ENCODE measurements at regions not wholly inside any gene's neighbourhood (a gene's known extent, or its start where the extent isn't known, plus 50 kb on each side); places are given as distances from the start of the nearest gene placed in this dataset.

DNA sequence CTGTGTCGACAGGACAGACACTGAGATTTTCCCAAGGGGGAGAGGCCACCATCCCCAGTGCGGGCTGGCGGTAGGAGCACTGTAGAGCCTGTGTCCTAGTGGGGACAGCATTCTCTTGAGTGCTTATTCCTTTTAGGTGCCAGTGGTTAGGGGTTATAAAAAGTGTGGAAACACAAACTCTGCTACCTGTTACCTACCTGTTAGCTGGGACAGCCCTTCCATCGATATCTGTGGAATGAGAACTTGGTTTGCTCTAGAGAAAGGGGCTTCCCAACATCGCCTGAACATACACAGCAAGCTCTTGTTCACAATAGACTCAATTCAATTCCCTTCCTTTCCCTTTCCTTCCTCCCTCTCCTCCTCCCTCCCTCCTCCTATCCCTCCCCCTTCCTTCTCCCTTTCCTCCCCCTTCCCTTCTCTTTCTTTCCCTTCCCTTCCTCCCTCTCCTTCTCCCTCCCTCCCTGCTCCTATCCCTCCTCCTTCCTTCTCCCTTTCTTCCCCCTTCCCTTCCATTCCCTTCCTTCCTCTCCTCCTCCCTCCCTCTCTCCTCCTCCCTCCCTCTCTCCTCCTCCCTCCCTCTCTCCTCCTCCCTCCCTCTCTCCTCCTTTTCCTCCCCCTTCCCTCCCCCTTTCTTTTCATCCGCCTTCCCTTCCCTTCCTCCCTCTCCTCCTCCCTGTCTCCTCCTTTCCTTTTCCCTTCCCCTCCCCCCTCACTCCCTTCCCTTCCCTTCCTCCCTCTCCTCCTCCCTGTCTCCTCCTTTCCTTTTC is 188.5 kb downstream of the URI1 start:
- no peak for DNase-seq

GRCh38 chr19:30131246-30131645 is 189.2 kb downstream of the URI1 start:
- DNase-seq, result no peak

DNA sequence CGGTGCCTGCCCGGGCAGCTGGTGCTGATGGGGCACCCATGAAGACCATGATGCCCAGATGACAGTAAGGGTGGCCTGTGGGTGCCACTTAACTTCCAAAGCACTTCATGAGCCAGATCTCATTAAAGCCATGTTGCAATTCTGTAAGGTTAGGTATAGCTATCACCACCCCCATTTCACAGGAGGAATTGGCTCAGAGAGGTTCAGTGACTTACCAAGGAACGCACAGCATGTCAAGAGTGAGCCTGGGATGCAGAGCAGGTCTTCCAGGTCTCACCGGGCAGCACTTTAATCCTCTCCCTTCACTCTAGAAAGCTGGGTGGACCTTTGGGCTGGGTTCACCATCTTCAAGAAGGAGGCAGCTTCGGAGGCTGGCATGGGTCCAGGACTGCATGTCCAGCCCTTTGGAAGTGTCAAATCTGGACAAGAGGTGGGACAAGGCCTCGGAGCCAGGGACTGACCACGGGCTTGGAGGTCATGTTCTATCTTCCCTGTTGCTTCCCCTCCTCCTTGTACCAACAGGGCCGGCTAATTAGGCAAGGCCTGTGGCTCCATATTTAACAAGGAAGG is 189.8 kb downstream of the URI1 start:
- DNase-seq, result no peak

GRCh38 chr19:30132343-30133075 is 190.5 kb downstream of the URI1 start:
- no peak for DNase-seq

GRCh38 chr19:30133803-30134202 is 191.8 kb downstream of the URI1 start:
- no peak for DNase-seq

DNA sequence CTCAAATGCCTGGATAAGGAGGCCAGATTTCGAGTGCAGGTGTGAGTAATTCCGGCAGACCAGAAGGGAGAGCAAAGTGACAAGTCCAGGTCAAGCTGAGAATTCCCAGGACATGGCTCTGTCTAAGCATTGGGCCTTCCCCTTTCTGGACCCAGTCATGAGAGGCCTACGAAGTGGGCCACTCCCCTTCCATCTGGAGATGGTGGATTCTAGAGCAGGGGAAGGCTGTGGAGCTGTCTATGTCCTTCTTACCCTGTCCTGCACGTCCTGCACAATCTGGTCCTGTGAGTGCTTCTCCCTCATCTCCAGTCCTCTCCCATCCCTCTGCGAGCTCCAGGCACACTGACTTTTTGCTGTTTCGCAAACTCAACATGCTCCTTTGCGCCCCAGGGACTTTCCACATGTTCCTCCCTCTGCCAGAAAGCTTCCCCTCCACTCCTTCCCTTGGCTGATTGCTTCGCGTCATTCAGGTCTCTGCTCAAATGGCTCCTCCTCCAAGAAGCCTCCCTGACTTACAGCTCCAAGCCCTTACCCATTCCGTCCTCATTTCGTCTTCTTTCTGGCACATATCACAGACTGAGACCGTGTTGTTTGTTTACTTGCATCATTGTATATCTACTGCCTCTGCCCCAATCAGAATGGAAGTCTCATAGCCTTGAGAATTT is 193.2 kb downstream of the URI1 start:
- no peak for DNase-seq

DNA sequence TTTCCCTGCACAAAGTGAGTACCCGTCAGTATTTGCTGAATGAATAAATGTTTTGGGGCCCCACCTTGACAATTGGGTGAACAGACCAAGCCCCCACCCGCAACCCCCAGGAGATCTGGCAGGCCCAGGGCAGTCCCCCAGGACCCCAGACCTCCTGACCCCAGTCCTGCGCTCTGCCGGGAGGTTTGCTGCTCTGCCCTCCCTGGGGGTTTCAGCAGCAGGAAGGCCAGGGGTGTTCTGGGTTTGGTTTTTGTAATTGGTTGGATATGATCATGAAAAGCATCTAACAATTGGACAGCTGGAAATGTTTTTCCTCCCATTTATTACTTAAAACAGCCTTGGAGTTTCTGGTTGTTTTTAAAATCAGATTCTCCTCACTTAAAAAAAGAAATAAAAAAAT is 193.8 kb downstream of the URI1 start:
- DNase-seq, result no peak

- no peak for DNase-seq
These were observed 194.7 kb downstream of the URI1 start for GRCh38 chr19:30136611-30137195.

GRCh38 chr19:30137747-30138146 is 195.7 kb downstream of the URI1 start:
- no peak for DNase-seq

DNA sequence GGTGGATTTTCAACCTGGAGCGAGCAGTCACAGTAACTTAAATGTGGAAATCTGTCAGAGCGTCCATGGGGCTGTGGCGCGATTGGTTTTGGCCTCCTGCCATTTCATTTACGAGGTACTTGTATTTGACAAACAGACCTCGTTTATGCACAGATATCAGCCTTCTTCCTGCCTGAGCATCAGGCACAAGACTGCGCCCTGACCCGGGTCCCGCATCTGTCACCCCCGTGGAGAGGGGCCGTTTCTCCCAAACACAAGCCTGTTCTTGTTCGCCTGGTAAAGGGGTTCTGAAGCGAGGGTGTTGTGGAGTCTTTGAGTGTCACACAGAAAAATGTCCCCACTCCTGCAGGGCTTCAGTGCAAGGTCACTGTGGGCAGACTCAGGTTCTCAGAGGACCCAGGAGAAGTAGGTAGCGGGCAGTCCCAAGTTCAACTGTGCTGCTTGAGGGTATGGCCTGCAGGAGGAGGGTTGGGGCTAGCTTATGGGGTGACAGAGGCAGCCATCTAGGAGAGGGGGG is 202.3 kb downstream of the URI1 start:
- DNase-seq, result no peak

GRCh38 chr19:30144802-30145201 is 202.8 kb downstream of the URI1 start:
- no peak for DNase-seq

GRCh38 chr19:30145467-30145866 is 203.4 kb downstream of the URI1 start:
- DNase-seq, result no peak

GRCh38 chr19:30146346-30146745 is 204.3 kb downstream of the URI1 start:
- no peak for DNase-seq

GRCh38 chr19:30148039-30148790 is 206.2 kb downstream of the URI1 start:
- DNase-seq, result no peak

- no peak for DNase-seq
These were observed 206.8 kb downstream of the URI1 start for GRCh38 chr19:30148803-30149202.

GRCh38 chr19:30149300-30149699 is 207.3 kb downstream of the URI1 start:
- DNase-seq, result no peak

- no peak for DNase-seq
These were observed 208.6 kb downstream of the URI1 start for GRCh38 chr19:30150626-30151025.

- DNase-seq, result no peak
These were observed 209.0 kb downstream of the URI1 start for GRCh38 chr19:30151081-30151480.

DNA sequence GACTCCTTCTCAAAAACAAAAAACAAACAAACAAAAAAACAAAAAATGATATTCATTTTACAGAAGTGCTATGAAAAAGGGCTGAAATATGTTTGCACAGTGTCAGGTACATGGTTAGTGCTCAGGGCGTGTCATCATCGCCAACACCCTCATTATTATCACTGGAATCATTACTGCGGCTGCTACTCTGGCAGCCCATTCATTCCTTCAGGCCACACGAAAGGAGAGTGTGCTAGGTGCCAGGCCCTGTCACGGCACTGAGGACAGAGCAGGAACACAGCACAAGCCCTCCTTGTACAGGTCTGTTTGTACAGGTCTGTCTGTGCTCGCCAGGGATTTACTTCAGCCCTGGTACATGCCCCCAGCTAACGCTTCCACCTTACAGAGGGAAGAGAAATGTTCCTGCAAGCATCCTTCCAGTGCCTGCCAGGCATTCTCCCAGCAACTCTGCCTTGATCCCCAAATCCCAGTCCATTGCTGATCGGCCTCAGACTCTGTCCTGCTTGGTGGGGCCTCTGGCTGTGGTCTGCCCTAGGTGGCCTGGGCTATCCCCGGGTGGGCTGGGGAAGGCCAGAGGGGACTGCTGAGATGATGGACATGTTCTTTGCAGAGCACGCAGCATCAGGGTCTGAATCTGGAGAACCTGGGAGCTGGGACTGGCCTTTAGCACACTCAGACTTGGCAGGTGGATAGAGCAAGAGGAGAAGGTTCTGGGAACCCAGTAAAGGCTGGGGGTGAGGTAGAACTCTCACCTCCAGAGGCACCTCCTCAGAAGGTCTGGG is 210.7 kb downstream of the URI1 start:
- DNase-seq, result no peak

DNA sequence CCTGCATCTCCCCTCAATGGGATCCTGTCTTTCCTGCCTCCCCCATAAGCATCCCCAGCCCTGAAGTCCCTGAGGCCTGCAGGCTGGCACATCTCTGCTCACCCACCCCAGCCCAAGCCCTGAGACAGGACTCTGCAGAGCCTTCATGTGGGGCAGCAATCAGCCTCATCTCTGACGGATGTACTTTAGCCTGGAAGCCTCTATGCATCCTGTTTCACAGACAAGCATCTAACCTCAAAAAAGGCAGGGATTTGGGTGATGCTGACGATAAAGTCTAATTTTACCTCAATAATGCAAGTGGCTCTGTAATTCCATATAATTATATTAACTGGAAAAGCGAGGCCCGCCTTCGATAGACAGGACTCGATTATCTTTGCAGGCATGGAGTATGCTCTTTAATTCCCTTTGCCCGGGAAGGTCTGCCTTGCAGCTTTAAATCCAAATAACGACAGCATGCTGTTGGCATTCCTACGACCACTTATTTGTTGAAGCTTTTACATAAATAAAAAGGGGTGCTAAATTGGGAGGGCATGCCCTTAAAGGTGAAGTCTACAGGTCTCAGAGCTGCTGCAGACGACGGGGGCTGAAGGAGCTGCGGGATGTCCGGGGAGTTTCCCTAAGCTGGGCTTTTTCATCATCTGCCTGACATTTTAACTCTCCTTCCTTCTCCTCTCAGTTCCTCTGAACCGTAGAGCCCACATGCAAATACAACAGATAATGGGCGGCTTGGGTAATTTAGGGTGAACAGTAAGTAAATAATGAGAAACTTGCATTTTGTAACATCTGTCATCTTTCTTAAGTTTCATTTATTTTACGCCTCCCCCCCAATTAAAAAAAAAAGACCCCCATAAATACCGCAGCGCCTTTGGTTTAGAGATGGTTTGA is 211.5 kb downstream of the URI1 start:
- DNase-seq, result no peak
